Choroid plexus epithelial cell (primary cell): ENCODE measurements at regions not wholly inside any gene's neighbourhood (a gene's known extent, or its start where the extent isn't known, plus 50 kb on each side); places are given as distances from the start of the nearest gene placed in this dataset.

Experiments
- DNase-seq: peaks from one replicate; pipeline ENCODE4 v3.0.0-alpha.2; 2010; ENCODE audit warnings: low read depth
- H3K4me3 ChIP-seq: 2 replicates; pipeline ENCODE4 v1.5.1; 2011; ENCODE audit warnings: low read depth, mild to moderate bottlenecking, control low read depth, low read length, moderate library complexity
- CTCF ChIP-seq: conservative IDR thresholded peaks from 2 replicates; pipeline ENCODE4 v1.5.1; 2011; ENCODE audit warnings: low read depth, mild to moderate bottlenecking, control low read depth, inconsistent platforms, low read length, moderate library complexity

DNA sequence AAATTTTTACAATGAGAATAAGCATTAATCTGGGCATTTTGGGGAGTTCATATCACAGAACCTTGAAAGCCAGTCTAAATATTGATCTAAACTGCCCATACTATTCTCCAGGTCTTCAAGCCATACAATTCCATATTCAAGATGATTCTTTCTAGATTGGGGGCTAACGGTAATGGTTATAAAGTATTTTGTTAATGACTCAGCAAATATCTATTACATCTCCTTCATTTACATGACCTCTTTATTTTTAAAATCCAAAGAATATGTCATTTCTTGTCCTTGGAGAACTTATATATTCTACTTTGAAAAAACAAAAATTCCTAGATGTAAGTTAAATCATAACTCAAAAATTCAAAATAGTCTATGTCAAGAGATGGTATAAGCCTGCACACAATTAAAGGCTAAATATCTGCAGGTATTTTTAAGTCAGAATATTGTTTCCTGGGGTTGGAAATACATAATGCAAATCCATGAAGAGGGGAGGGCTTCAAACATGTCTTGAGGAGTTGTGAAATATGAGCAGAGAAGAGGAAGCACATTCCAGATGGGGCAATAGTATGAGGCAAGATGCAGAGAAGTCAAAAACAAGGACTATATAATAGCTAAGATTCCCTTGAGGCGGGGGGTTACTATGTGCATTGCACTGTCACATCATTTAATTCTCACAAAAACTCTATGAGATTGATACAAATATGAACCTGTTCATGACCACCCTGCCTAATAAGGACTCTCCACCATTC lies 526.4 kb downstream of the NR2F1-AS1 start:
- DNase-seq, result peak; percentile 95
- no peak overlapping the region for H3K4me3 ChIP-seq
- no peak for TF ChIP-seq CTCF

DNA sequence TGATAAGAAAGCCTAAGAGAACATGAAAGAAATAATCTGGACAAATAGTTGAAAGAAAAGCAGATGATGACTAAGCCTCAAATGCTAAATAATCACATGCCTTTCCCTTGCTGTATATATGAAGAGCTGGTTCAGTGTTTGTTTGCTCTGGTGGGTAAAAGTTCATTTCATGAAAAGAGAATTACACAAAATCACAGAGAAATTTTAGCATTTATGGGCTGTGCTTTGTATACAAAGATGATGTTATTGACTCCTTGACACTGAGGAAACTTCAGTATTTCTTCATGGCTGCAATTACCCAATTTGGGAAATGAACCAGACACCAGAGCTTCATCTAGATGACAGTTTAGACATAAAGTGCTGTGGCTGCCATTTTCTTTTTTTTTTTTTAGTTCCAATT lies 527.2 kb downstream of the NR2F1-AS1 start:
- no peak for TF ChIP-seq CTCF
- peak; percentile 88 for DNase-seq
- no peak overlapping the region for H3K4me3 ChIP-seq

- no peak for DNase-seq
- TF ChIP-seq CTCF, result no peak
- H3K4me3 ChIP-seq, result no peak overlapping the region
Measured at GRCh38 chr5:93048858-93049257, 532.2 kb downstream of the NR2F1-AS1 start.

- no peak for TF ChIP-seq CTCF
- H3K4me3 ChIP-seq, result no peak overlapping the region
- no peak for DNase-seq
Measured at GRCh38 chr5:93044859-93045666, 536.0 kb downstream of the NR2F1-AS1 start.

GRCh38 chr5:93039888-93040287 lies 541.1 kb downstream of the NR2F1-AS1 start:
- no peak overlapping the region for H3K4me3 ChIP-seq
- no peak for TF ChIP-seq CTCF
- DNase-seq, result no peak

DNA sequence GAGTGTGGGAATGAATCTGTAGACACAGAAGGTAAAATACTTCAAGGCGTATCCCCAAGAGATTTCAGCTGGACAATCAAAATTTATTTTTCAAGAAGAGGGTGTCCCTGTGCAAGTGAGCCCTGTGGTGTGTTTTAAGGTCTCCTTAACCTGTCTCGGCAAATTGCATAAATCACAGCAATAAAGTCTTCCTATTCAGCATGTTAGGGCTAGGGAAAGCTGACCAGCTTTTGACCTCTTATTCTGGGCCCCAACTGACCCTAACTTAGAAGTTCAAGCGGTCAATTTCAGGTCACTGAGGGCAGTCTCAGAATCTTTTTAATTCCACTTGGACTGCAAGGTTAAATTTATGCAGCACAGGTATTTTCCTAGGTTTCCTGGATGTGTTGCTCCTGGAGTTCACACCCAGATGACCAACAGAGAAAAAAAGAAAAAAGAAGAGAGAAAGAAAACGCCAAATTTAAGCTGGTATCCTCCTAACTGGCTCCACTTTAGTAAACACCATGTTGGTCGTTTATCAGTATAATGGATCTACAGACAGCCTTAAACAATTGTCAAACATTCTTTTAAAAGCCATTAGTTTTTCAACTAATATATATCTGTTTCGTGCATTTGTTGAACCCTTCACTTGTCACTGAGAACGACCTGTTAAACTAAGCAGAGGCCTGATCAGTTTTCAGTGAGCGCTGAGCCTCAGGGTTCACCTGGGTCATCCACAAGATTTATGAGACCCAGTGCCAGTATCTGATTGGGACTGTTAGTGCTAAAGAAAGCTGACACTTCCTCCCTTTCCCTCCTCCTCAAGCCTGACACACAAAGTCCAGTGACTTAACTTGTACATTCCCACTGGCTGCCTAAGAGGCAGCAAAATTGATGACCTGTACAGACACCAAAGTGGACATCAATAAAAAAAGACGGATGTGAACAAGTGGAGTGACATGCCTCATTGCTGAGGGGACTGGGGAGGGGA lies 546.1 kb downstream of the NR2F1-AS1 start:
- no peak for TF ChIP-seq CTCF
- no peak overlapping the region for H3K4me3 ChIP-seq

More for the DNA sequence above, 546.1 kb downstream of the NR2F1-AS1 start:
- DNase-seq, result no peak
